ENCODE measurements at regions not wholly inside any gene's neighbourhood (a gene's known extent, or its start where the extent isn't known, plus 50 kb on each side); places are given as distances from the start of the nearest gene placed in this dataset.

GRCh38 chr12:46608431-46609272 lies 217.1 kb downstream of the SLC38A4 start:
- Histone ChIP-seq H3K27me3 (ENCODE audit: control insufficient read depth, insufficient read depth, low read length) (no peaks in the 10 kb centered on the region), H3K36me3 (ENCODE audit: control insufficient read depth, insufficient read depth, low read length) (no peaks in the 10 kb centered on the region), H3K9ac (ENCODE audit: insufficient read depth, low read length) (no peak overlapping the region), H3K79me2 (ENCODE audit: control insufficient read depth, insufficient read depth, low read length) (no peaks in the 10 kb centered on the region), H3K4me1 (ENCODE audit: control insufficient read depth, extremely low read depth, insufficient read depth, low read length) (peaks cover 17% of the 10 kb centered on the region), H3K9me3 (ENCODE audit: control insufficient read depth, insufficient read depth, low read depth, low read length) (no peaks in the 10 kb centered on the region), H3K4me3 (replicated peaks in 1 of 4; ENCODE audit: control extremely low read depth in 1 of 4, insufficient read depth in 1 of 4, low read depth in 3 of 4, low read length in 4 of 4) (no peak overlapping the region), H3K27ac (ENCODE audit: insufficient read depth, low read length) (peak overlapping the region; percentile 21), H4K20me1 (ENCODE audit: control insufficient read depth, extremely low read depth, insufficient read depth, low read length) (no peaks in the 10 kb centered on the region), H2AFZ (ENCODE audit: low read length) (peak overlapping the region; percentile 66), H3K4me2 (ENCODE audit: extremely low read depth, insufficient read depth, low read length) (peak overlapping the region; percentile 65)
- TF ChIP-seq CTCF (conservative IDR thresholded peaks at IDR 0.05 in 1 of 2, IDR thresholded peaks at IDR 0.05 in 1 of 2; ENCODE audit: low read depth in 1 of 2, low read length in 2 of 2) (no peak), EZH2 (IDR thresholded peaks at IDR 0.05; ENCODE audit: low read length, missing control alignments) (no peak)
- DNase-seq (ENCODE audit: low read depth in 2 of 2), result peak; percentile 62 to 83

GRCh38 chr12:46604684-46605083 lies 221.1 kb downstream of the SLC38A4 start:
- TF ChIP-seq EZH2 (IDR thresholded peaks at IDR 0.05; ENCODE audit: low read length, missing control alignments) (no peak), CTCF (conservative IDR thresholded peaks at IDR 0.05 in 1 of 2, IDR thresholded peaks at IDR 0.05 in 1 of 2; ENCODE audit: low read depth in 1 of 2, low read length in 2 of 2) (no peak)
- H3K79me2 ChIP-seq (ENCODE audit: control insufficient read depth, insufficient read depth, low read length), result no peaks in the 10 kb centered on the region

GRCh38 chr12:46603776-46604456 lies 221.9 kb downstream of the SLC38A4 start:
- Histone ChIP-seq H3K4me2 (ENCODE audit: extremely low read depth, insufficient read depth, low read length) (no peak overlapping the region), H4K20me1 (ENCODE audit: control insufficient read depth, extremely low read depth, insufficient read depth, low read length) (no peaks in the 10 kb centered on the region), H3K9me3 (ENCODE audit: control insufficient read depth, insufficient read depth, low read depth, low read length) (no peaks in the 10 kb centered on the region), H3K4me1 (ENCODE audit: control insufficient read depth, extremely low read depth, insufficient read depth, low read length) (peaks cover 8% of the 10 kb centered on the region), H3K4me3 (replicated peaks in 1 of 4; ENCODE audit: control extremely low read depth in 1 of 4, insufficient read depth in 1 of 4, low read depth in 3 of 4, low read length in 4 of 4) (no peak overlapping the region), H3K27me3 (ENCODE audit: control insufficient read depth, insufficient read depth, low read length) (no peaks in the 10 kb centered on the region), H3K27ac (ENCODE audit: insufficient read depth, low read length) (no peak overlapping the region), H3K36me3 (ENCODE audit: control insufficient read depth, insufficient read depth, low read length) (no peaks in the 10 kb centered on the region), H2AFZ (ENCODE audit: low read length) (no peak overlapping the region), H3K79me2 (ENCODE audit: control insufficient read depth, insufficient read depth, low read length) (no peaks in the 10 kb centered on the region), H3K9ac (ENCODE audit: insufficient read depth, low read length) (no peak overlapping the region)
- no peak for DNase-seq (ENCODE audit: low read depth in 2 of 2)
- TF ChIP-seq EZH2 (IDR thresholded peaks at IDR 0.05; ENCODE audit: low read length, missing control alignments), result no peak
- no peak for TF ChIP-seq CTCF (conservative IDR thresholded peaks at IDR 0.05 in 1 of 2, IDR thresholded peaks at IDR 0.05 in 1 of 2; ENCODE audit: low read depth in 1 of 2, low read length in 2 of 2)

More at GRCh38 chr12:46604684-46605083, 221.1 kb downstream of the SLC38A4 start:
- no peak overlapping the region for H3K27ac ChIP-seq (ENCODE audit: insufficient read depth, low read length)
- H4K20me1 ChIP-seq (ENCODE audit: control insufficient read depth, extremely low read depth, insufficient read depth, low read length), result no peaks in the 10 kb centered on the region
- no peaks in the 10 kb centered on the region for H3K9me3 ChIP-seq (ENCODE audit: control insufficient read depth, insufficient read depth, low read depth, low read length)
- H3K27me3 ChIP-seq (ENCODE audit: control insufficient read depth, insufficient read depth, low read length), result no peaks in the 10 kb centered on the region
- no peaks in the 10 kb centered on the region for H3K36me3 ChIP-seq (ENCODE audit: control insufficient read depth, insufficient read depth, low read length)
- peaks cover 14% of the 10 kb centered on the region for H3K4me1 ChIP-seq (ENCODE audit: control insufficient read depth, extremely low read depth, insufficient read depth, low read length)
- DNase-seq (ENCODE audit: low read depth in 2 of 2), result no peak
- no peak overlapping the region for H2AFZ ChIP-seq (ENCODE audit: low read length)
- H3K4me2 ChIP-seq (ENCODE audit: extremely low read depth, insufficient read depth, low read length), result no peak overlapping the region
- no peak overlapping the region for H3K4me3 ChIP-seq (replicated peaks in 1 of 4; ENCODE audit: control extremely low read depth in 1 of 4, insufficient read depth in 1 of 4, low read depth in 3 of 4, low read length in 4 of 4)
- H3K9ac ChIP-seq (ENCODE audit: insufficient read depth, low read length), result no peak overlapping the region
